Keratinocyte (primary cell): ENCODE measurements at regions not wholly inside any gene's neighbourhood (a gene's known extent, or its start where the extent isn't known, plus 50 kb on each side); places are given as distances from the start of the nearest gene placed in this dataset.

Experiments used
- DNase-seq: peaks from one replicate; pipeline ENCODE4 v3.0.0-alpha.2; 2011; ENCODE audit warnings: low read depth, missing footprints, low spot score
- FAIRE-seq: peaks from 2 replicates; lab custom pipeline; 2011; peaks lifted over from hg19 to GRCh38; lab: Jason Lieb, UNC
- H2AFZ ChIP-seq: 2 replicates; pipeline ENCODE4 v1.6.0; 2012; ENCODE audit warnings: low read length, control low read depth, inconsistent platforms; ENCODE audit not compliant: control insufficient read depth
- H3K27ac ChIP-seq: 2 replicates; pipeline ENCODE4 v1.5.1; 2011; ENCODE audit warnings: low read length; ENCODE audit not compliant: control insufficient read depth, insufficient read depth
- H3K27me3 ChIP-seq: 3 replicates; pipeline ENCODE4 v1.6.0; 2011; ENCODE audit warnings: low read length; ENCODE audit not compliant: control insufficient read depth, insufficient read depth; ENCODE audit errors: extremely low read depth
- H3K36me3 ChIP-seq, 2 experiments: 2 replicates in 1 of 2; 3 replicates in 1 of 2; pipeline ENCODE4 v1.5.1; 2011; ENCODE audit warnings: low read length in 2 of 2, mild to moderate bottlenecking in 1 of 2; ENCODE audit not compliant: control insufficient read depth in 2 of 2, insufficient read depth in 2 of 2; ENCODE audit errors: extremely low read depth in 1 of 2
- H3K4me1 ChIP-seq: 3 replicates; pipeline ENCODE4 v1.5.1; 2011; ENCODE audit warnings: low read length; ENCODE audit not compliant: control insufficient read depth, insufficient read depth; ENCODE audit errors: extremely low read depth
- H3K4me2 ChIP-seq: 3 replicates; pipeline ENCODE4 v1.6.0; 2011; ENCODE audit warnings: low read depth, low read length; ENCODE audit not compliant: control insufficient read depth, insufficient read depth; ENCODE audit errors: extremely low read depth
- H3K4me3 ChIP-seq, 3 experiments: fragments of 200-600 bp in 1 of 3; sonication (generic) in 1 of 3; 2 replicates in 2 of 3; 3 replicates in 1 of 3; pipeline ENCODE4 v1.5.1; 2011 to 2016; ENCODE audit warnings: low read length in 3 of 3, mild to moderate bottlenecking in 3 of 3, control low read depth in 2 of 3, inconsistent platforms in 1 of 3, low read depth in 1 of 3, mixed read lengths in 1 of 3, mixed run types in 1 of 3, moderate library complexity in 1 of 3; ENCODE audit not compliant: control insufficient read depth in 2 of 3, insufficient read depth in 2 of 3; ENCODE audit errors: extremely low read depth in 1 of 3
- H3K79me2 ChIP-seq: 2 replicates; pipeline ENCODE4 v1.6.0; 2012; ENCODE audit warnings: low read length; ENCODE audit not compliant: control insufficient read depth, insufficient read depth
- H3K9ac ChIP-seq: 3 replicates; pipeline ENCODE4 v1.6.0; 2011; ENCODE audit warnings: low read length; ENCODE audit not compliant: control insufficient read depth, insufficient read depth; ENCODE audit errors: extremely low read depth
- H3K9me1 ChIP-seq: 3 replicates; pipeline ENCODE4 v1.6.0; 2011; ENCODE audit warnings: low read length; ENCODE audit not compliant: control insufficient read depth, insufficient read depth; ENCODE audit errors: extremely low read depth
- H3K9me3 ChIP-seq: 2 replicates; pipeline ENCODE4 v1.5.1; 2012; ENCODE audit warnings: low read depth, low read length; ENCODE audit not compliant: control insufficient read depth
- H4K20me1 ChIP-seq: 3 replicates; pipeline ENCODE4 v1.6.0; 2011; ENCODE audit warnings: low read length; ENCODE audit not compliant: control insufficient read depth, insufficient read depth; ENCODE audit errors: extremely low read depth
- EZH2 ChIP-seq: IDR thresholded peaks from one replicate; pipeline ENCODE4 v1.6.1; 2012; ENCODE audit warnings: inconsistent platforms, mild to moderate bottlenecking, low read length, moderate library complexity
- dilution Hi-C: fragments of 300-500 bp; cut with MboI; formaldehyde crosslinking; loops from one replicate; pipeline ENCODE4 v1.7.0; 2020; ENCODE audit warnings: low sequenced_read_pairs; ENCODE audit not compliant: extremely low pct_ligation_motif_present
- TF ChIP-seq, protein P1 (sequence below), 3 experiments: IDR thresholded peaks in 1 of 3; conservative IDR thresholded peaks in 1 of 3; optimal IDR thresholded peaks in 1 of 3; 2 replicates in 2 of 3; 3 replicates in 1 of 3; pipeline versions ENCODE3 to v1.5.1; 2011; ENCODE audit warnings: low read length in 3 of 3, mild to moderate bottlenecking in 3 of 3, moderate library complexity in 2 of 3, control low read depth in 1 of 3, inconsistent platforms in 1 of 3; ENCODE audit not compliant: insufficient read depth in 2 of 3; ENCODE audit errors: extremely low read depth in 1 of 3

DNA sequence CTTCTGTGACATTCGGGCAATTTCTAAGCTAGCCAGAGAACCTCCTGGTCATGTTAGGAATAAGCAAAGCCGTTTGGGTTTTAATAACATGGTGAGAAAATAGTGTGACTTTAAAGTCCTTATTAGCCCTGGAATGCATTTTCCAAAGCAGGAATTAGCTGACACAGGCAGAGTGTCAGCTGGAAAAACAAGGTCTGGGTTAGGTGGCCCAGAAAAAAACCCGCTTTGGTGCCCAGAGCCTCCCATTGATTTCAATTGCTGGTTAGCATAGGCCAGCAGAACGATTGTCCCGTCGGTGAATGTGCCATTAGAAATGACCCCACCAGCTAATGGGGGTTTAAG lies 62.1 kb upstream of the CPEB4 start:
- no peaks in the 10 kb centered on the region for H3K9me1 ChIP-seq
- H3K79me2 ChIP-seq: no peaks in the 10 kb centered on the region
- no peaks in the 10 kb centered on the region for H3K9me3 ChIP-seq
- no peaks in the 10 kb centered on the region for H3K36me3 ChIP-seq
- no peaks in the 10 kb centered on the region for H3K27me3 ChIP-seq
- H3K9ac ChIP-seq: no peak overlapping the region
- dilution Hi-C loops: no loop called here
- H3K4me2 ChIP-seq: no peak overlapping the region
- no peak overlapping the region for H3K27ac ChIP-seq
- TF ChIP-seq, protein P1, sequence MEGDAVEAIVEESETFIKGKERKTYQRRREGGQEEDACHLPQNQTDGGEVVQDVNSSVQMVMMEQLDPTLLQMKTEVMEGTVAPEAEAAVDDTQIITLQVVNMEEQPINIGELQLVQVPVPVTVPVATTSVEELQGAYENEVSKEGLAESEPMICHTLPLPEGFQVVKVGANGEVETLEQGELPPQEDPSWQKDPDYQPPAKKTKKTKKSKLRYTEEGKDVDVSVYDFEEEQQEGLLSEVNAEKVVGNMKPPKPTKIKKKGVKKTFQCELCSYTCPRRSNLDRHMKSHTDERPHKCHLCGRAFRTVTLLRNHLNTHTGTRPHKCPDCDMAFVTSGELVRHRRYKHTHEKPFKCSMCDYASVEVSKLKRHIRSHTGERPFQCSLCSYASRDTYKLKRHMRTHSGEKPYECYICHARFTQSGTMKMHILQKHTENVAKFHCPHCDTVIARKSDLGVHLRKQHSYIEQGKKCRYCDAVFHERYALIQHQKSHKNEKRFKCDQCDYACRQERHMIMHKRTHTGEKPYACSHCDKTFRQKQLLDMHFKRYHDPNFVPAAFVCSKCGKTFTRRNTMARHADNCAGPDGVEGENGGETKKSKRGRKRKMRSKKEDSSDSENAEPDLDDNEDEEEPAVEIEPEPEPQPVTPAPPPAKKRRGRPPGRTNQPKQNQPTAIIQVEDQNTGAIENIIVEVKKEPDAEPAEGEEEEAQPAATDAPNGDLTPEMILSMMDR (optimal IDR thresholded peaks at IDR 0.05 in 1 of 3, IDR thresholded peaks at IDR 0.05 in 1 of 3, conservative IDR thresholded peaks at IDR 0.05 in 1 of 3; ENCODE audit: extremely low read depth in 1 of 3, insufficient read depth in 2 of 3, low read length in 3 of 3): no peak
- no peak for TF ChIP-seq EZH2
- H3K4me1 ChIP-seq: no peaks in the 10 kb centered on the region
- H4K20me1 ChIP-seq: no peaks in the 10 kb centered on the region
- no peak overlapping the region for H2AFZ ChIP-seq
- H3K4me3 ChIP-seq: no peak overlapping the region
- DNase-seq: no peak
- no peak for FAIRE-seq

DNA sequence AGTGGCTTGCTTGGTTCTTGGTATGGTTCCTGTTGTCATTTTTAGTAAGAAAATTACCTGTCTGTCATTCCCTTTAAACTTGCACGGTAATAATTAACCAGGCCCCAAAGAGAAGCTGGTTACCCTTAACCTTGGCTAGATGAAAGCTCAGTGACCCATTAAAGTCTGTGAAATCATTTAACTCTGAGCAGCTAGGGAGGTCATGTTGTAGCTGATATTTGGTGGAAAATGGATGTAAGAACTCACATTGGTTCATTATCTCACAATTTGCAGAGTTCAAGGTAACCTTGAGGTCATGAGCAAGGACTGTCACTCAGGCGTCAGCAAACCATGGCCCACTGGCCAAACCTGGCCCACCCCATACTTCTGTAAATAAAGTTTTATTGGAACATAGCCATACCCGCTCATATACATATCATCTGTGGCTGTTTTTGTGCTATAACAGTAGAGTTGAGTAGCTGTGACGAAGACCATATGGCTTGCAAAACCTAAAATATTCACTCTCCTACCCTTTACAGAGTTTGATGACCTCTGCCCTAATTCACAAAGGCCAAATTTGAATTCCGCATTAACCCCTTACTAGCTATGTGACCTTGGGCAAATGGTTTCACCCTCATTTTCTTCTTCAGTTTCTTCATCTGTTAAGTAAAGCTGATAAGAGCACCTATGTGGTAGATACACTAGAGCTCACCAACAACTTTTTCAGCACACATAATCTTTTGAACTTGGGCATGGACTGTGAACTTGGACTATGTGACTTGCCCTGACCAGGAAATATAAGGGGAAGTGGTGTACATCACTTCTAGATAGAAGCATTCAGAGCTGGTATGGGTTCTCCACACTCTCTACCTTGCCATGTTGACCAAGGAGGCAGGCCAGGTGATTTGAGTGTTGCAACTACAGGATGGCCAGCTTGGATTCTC lies 61.5 kb upstream of the CPEB4 start:
- FAIRE-seq: no peak
- no peaks in the 10 kb centered on the region for H3K79me2 ChIP-seq

More for the DNA sequence above, 61.5 kb upstream of the CPEB4 start:
- no peak overlapping the region for H3K27ac ChIP-seq
- TF ChIP-seq, protein P1 (optimal IDR thresholded peaks at IDR 0.05 in 1 of 3, IDR thresholded peaks at IDR 0.05 in 1 of 3, conservative IDR thresholded peaks at IDR 0.05 in 1 of 3; ENCODE audit: extremely low read depth in 1 of 3, insufficient read depth in 2 of 3, low read length in 3 of 3): no peak
- TF ChIP-seq EZH2: no peak
- no peaks in the 10 kb centered on the region for H3K9me3 ChIP-seq
- no peak overlapping the region for H3K4me3 ChIP-seq
- no peak for DNase-seq
- no peaks in the 10 kb centered on the region for H3K27me3 ChIP-seq
- no peak overlapping the region for H3K9ac ChIP-seq
- H3K9me1 ChIP-seq: no peaks in the 10 kb centered on the region
- H3K36me3 ChIP-seq: no peaks in the 10 kb centered on the region
- H3K4me2 ChIP-seq: no peak overlapping the region
- no peak overlapping the region for H2AFZ ChIP-seq
- no peaks in the 10 kb centered on the region for H3K4me1 ChIP-seq
- H4K20me1 ChIP-seq: no peaks in the 10 kb centered on the region
- dilution Hi-C loops: no loop called here
